ENCODE measurements at regions not wholly inside any gene's neighbourhood (a gene's known extent, or its start where the extent isn't known, plus 50 kb on each side); places are given as distances from the start of the nearest gene placed in this dataset.

GRCh38 chr22:27463121-27463660, 338.4 kb downstream of the MN1 start:
- DNase-seq: peak; percentile 12

- DNase-seq: no peak
Measured at GRCh38 chr22:27466229-27466628, 335.3 kb downstream of the MN1 start.

- no peak for DNase-seq
Measured at GRCh38 chr22:27466778-27467438, 334.6 kb downstream of the MN1 start.

- no peak for DNase-seq
Measured at GRCh38 chr22:27467711-27468110, 333.8 kb downstream of the MN1 start.

GRCh38 chr22:27468712-27469111, 332.8 kb downstream of the MN1 start:
- DNase-seq: no peak

GRCh38 chr22:27470169-27470772, 331.3 kb downstream of the MN1 start:
- DNase-seq: no peak

GRCh38 chr22:27472975-27473374, 328.6 kb downstream of the MN1 start:
- no peak for DNase-seq

GRCh38 chr22:27473533-27473932, 328.0 kb downstream of the MN1 start:
- DNase-seq: no peak

GRCh38 chr22:27474112-27474571, 327.4 kb downstream of the MN1 start:
- no peak for DNase-seq

GRCh38 chr22:27474711-27475547, 326.6 kb downstream of the MN1 start:
- DNase-seq: no peak

- DNase-seq: no peak
Measured at GRCh38 chr22:27475548-27475897, 326.0 kb downstream of the MN1 start.

- no peak for DNase-seq
Measured at GRCh38 chr22:27476318-27476717, 325.2 kb downstream of the MN1 start.

- DNase-seq: no peak
Measured at GRCh38 chr22:27476729-27477128, 324.8 kb downstream of the MN1 start.

GRCh38 chr22:27477171-27477570, 324.4 kb downstream of the MN1 start:
- DNase-seq: no peak

- no peak for DNase-seq
Measured at GRCh38 chr22:27480487-27480886, 321.1 kb downstream of the MN1 start.

- no peak for DNase-seq
Measured at GRCh38 chr22:27482402-27482801, 319.2 kb downstream of the MN1 start.

- no peak for DNase-seq
Measured at GRCh38 chr22:27483095-27483785, 318.3 kb downstream of the MN1 start.

- no peak for DNase-seq
Measured at GRCh38 chr22:27485842-27486241, 315.7 kb downstream of the MN1 start.

- no peak for DNase-seq
Measured at GRCh38 chr22:27487600-27488452, 313.7 kb downstream of the MN1 start.

GRCh38 chr22:27488456-27489177, 312.9 kb downstream of the MN1 start:
- no peak for DNase-seq

- no peak for DNase-seq
Measured at GRCh38 chr22:27489178-27489675, 312.3 kb downstream of the MN1 start.

All from MV-4-11 (cell line).